ENCODE measurements at regions not wholly inside any gene's neighbourhood (a gene's known extent, or its start where the extent isn't known, plus 50 kb on each side); places are given as distances from the start of the nearest gene placed in this dataset.
A peak's percentile ranks its signal among the peaks of the same experiment; 100 is the strongest.

DNA sequence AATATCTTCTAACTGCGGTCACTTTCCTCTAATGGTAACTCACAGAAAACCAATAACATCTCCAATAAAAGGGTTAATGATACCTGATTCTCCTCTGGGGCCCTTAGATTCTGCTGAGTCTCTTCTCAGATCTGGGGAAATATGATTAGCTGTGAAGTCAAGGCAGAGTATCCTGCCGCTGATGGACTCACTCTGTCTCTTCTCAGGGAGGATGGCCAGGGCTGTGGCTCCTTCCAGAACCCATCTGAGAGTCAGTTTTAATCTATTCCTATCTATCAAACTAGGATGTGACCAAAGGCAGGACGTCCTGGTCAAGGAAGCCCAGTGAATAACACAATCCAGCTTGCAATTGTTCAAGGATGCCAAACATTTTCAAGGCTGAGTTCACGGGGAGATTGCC, 109.8 kb downstream of the SLC10A2 start:
- Mint-ChIP-seq H3K27me3 (peaks cover 46% of the 10 kb centered on the region), H3K36me3 (ENCODE audit: low read depth) (no peaks in the 10 kb centered on the region), H3K27ac (no peak overlapping the region), H3K4me1 (no peaks in the 10 kb centered on the region), H3K4me3 (no peak overlapping the region)
- no peaks in the 10 kb centered on the region for H3K9me3 ChIP-seq (ENCODE audit: control insufficient read depth, low read length, poor library complexity, severe bottlenecking)
- DNase-seq (no peak), ATAC-seq (no peak)

DNA sequence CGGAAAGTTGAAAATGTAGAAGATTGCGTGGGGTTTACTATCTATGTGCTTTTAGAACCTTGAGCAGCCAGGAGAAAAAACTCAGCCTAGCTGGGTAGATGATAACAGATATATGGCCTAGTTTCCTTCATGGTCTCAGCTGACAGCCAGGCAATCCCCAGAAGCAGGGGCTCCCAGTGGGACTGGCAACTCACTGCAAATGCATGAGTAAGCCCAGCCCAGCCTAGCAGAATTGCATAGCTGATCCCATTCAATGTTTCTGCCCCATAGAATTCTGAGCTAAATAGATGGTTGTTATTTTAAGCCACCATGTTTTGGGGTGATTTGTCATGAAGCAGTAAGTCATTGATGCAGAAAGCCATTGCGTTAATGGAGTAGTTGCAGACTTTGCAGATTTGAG, 108.5 kb downstream of the ERCC5 start:
- Mint-ChIP-seq H3K27me3 (peaks cover 34% of the 10 kb centered on the region), H3K36me3 (ENCODE audit: low read depth) (no peaks in the 10 kb centered on the region), H3K4me3 (no peak overlapping the region), H3K27ac (no peak overlapping the region), H3K4me1 (no peaks in the 10 kb centered on the region)
- ATAC-seq (no peak), DNase-seq (no peak)
- no peaks in the 10 kb centered on the region for H3K9me3 ChIP-seq (ENCODE audit: control insufficient read depth, low read length, poor library complexity, severe bottlenecking)

- no peak overlapping the region for H3K27ac Mint-ChIP-seq
- no peak overlapping the region for H3K4me3 Mint-ChIP-seq
- H3K4me1 Mint-ChIP-seq, result no peaks in the 10 kb centered on the region
- H3K27me3 Mint-ChIP-seq, result peaks cover 41% of the 10 kb centered on the region
- ATAC-seq (no peak), DNase-seq (no peak)
- no peaks in the 10 kb centered on the region for H3K9me3 ChIP-seq (ENCODE audit: control insufficient read depth, low read length, poor library complexity, severe bottlenecking)
- no peaks in the 10 kb centered on the region for H3K36me3 Mint-ChIP-seq (ENCODE audit: low read depth)
Observed at GRCh38 chr13:102951808-102952207, 106.0 kb downstream of the ERCC5 start.

DNA sequence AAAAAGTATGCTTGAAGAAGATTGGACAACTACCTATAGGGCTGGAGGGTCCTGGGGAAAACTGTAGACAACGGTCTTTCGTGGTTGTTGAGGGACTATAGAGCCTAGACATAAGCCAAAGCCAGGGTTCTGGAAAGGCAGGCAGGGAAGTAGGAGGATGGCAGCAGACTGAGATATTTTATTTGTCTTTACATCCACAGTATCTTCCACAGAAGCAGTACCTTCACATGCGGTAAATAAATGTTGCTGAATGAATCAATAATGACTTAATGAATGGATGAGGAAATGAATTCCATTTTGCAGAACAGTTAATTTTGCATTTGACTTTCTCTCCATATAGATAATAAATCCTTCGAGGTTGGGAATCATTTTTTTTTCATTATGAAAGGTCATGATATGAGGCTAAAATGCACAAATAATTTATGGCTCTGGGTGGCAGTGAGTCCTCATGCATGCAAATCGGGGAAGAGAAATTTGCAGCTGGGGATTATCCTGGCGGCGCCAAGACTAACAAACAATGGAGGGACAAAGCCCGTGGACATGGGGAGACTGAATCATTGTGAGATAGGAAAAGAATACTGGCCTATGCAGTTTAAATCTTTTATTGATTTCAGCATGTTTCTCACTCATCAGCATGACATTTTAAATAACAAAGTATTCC, 102.0 kb downstream of the ERCC5 start:
- no peaks in the 10 kb centered on the region for H3K9me3 ChIP-seq (ENCODE audit: control insufficient read depth, low read length, poor library complexity, severe bottlenecking)
- no peaks in the 10 kb centered on the region for H3K36me3 Mint-ChIP-seq (ENCODE audit: low read depth)
- H3K4me3 Mint-ChIP-seq, result no peak overlapping the region
- peaks cover 33% of the 10 kb centered on the region for H3K27me3 Mint-ChIP-seq
- H3K27ac Mint-ChIP-seq, result no peak overlapping the region
- ATAC-seq (no peak), DNase-seq (no peak)
- H3K4me1 Mint-ChIP-seq, result no peaks in the 10 kb centered on the region

GRCh38 chr13:102945886-102946285, 100.1 kb downstream of the ERCC5 start:
- Mint-ChIP-seq H3K36me3 (ENCODE audit: low read depth) (no peaks in the 10 kb centered on the region), H3K27ac (no peak overlapping the region), H3K4me1 (no peaks in the 10 kb centered on the region), H3K27me3 (peaks cover 19% of the 10 kb centered on the region), H3K4me3 (no peak overlapping the region)
- DNase-seq (no peak), ATAC-seq (no peak)
- H3K9me3 ChIP-seq (ENCODE audit: control insufficient read depth, low read length, poor library complexity, severe bottlenecking), result no peaks in the 10 kb centered on the region

DNA sequence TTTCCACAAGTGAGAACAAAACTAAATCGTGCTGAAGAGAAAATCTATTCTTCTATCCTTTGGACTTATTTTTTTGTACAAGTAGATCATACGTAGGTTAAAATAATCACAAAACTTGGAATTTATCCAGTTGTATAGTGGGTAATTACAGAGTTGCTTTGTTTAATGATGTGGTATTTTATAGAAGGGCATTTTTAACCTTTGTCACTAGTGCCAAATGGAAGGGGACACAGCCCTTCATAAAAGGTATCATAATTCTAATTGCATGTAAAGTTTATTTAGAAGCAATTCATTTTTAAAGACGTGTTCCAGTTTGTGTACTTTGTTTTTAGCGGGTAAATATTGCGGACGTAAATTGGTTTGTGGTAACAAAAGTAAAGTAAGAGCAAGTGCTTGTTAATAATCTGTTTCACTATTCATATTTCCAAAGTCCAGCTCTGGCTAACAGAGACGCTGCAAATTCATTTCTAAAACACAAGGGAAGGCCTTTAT, 99.5 kb downstream of the ERCC5 start:
- no peak overlapping the region for H3K4me3 Mint-ChIP-seq
- no peaks in the 10 kb centered on the region for H3K9me3 ChIP-seq (ENCODE audit: control insufficient read depth, low read length, poor library complexity, severe bottlenecking)
- H3K27me3 Mint-ChIP-seq, result peaks cover 15% of the 10 kb centered on the region
- no peaks in the 10 kb centered on the region for H3K36me3 Mint-ChIP-seq (ENCODE audit: low read depth)
- no peaks in the 10 kb centered on the region for H3K4me1 Mint-ChIP-seq
- no peak for ATAC-seq
- DNase-seq, result no peak
- no peak overlapping the region for H3K27ac Mint-ChIP-seq

GRCh38 chr13:102944821-102945220, 99.0 kb downstream of the ERCC5 start:
- H3K36me3 Mint-ChIP-seq (ENCODE audit: low read depth), result no peaks in the 10 kb centered on the region
- H3K9me3 ChIP-seq (ENCODE audit: control insufficient read depth, low read length, poor library complexity, severe bottlenecking), result no peaks in the 10 kb centered on the region
- no peak overlapping the region for H3K27ac Mint-ChIP-seq
- DNase-seq (no peak), ATAC-seq (no peak)
- H3K4me1 Mint-ChIP-seq, result no peaks in the 10 kb centered on the region
- no peak overlapping the region for H3K4me3 Mint-ChIP-seq
- peaks cover 15% of the 10 kb centered on the region for H3K27me3 Mint-ChIP-seq

- no peaks in the 10 kb centered on the region for H3K9me3 ChIP-seq (ENCODE audit: control insufficient read depth, low read length, poor library complexity, severe bottlenecking)
- H3K27me3 Mint-ChIP-seq, result peaks cover 12% of the 10 kb centered on the region
- no peak for ATAC-seq
- no peak overlapping the region for H3K27ac Mint-ChIP-seq
- DNase-seq, result no peak
- no peak overlapping the region for H3K4me3 Mint-ChIP-seq
- no peaks in the 10 kb centered on the region for H3K36me3 Mint-ChIP-seq (ENCODE audit: low read depth)
- H3K4me1 Mint-ChIP-seq, result peaks cover 2% of the 10 kb centered on the region
Observed at GRCh38 chr13:102940770-102941169, 94.9 kb downstream of the ERCC5 start.

DNA sequence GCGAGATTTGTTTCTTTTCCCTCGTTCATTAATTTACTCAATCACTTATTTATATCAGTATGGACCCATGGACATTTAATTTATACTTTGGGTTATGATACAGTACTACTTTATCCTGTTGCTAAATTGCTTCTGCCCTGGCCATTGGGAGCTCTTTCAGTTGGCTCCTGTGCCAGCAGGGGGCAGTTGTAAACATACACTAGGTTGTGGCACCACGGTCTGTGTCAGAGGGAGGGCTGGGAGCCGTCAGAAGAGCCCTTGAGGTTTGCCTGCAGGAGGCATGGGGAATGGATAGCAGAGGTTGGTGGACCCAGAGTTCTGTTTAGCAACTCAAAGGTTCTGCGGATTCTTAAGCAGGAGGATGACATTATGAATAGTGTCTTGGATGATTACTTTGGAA, 94.3 kb downstream of the ERCC5 start:
- ATAC-seq, result no peak

DNA sequence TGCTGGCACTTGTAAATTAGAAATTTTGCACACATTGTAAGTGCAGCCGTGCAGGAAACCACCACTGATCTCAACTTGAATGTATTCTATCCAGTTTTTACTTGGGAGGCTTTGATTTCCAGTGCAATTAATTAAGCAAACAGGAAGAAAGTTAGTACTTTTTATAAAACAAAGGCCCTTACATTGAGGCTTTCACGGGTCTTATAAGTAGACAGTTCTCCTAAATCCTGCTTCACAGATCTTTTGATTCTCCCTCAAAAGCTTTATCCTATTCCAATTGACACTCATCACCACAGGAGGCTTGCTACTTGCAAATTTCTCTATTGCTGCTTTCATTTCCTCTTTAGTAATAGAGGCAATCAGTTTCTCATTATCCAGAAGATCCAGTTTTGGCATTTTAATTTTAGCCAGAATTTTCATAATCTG, 90.1 kb downstream of the ERCC5 start:
- no peaks in the 10 kb centered on the region for H3K9me3 ChIP-seq (ENCODE audit: control insufficient read depth, low read length, poor library complexity, severe bottlenecking)
- Mint-ChIP-seq H3K4me3 (no peak overlapping the region), H3K4me1 (peaks cover 4% of the 10 kb centered on the region), H3K36me3 (ENCODE audit: low read depth) (no peaks in the 10 kb centered on the region), H3K27me3 (peaks cover 34% of the 10 kb centered on the region), H3K27ac (no peak overlapping the region)
- DNase-seq, result no peak
- ATAC-seq, result no peak

More for the DNA sequence above, 94.3 kb downstream of the ERCC5 start:
- H3K36me3 Mint-ChIP-seq (ENCODE audit: low read depth), result no peaks in the 10 kb centered on the region
- H3K27me3 Mint-ChIP-seq, result peaks cover 18% of the 10 kb centered on the region
- H3K4me3 Mint-ChIP-seq, result no peak overlapping the region
- H3K27ac Mint-ChIP-seq, result no peak overlapping the region
- no peak for DNase-seq
- H3K9me3 ChIP-seq (ENCODE audit: control insufficient read depth, low read length, poor library complexity, severe bottlenecking), result no peaks in the 10 kb centered on the region
- peaks cover 2% of the 10 kb centered on the region for H3K4me1 Mint-ChIP-seq

- Mint-ChIP-seq H3K4me1 (peaks cover 13% of the 10 kb centered on the region), H3K27ac (no peak overlapping the region), H3K27me3 (peaks cover 33% of the 10 kb centered on the region), H3K36me3 (ENCODE audit: low read depth) (no peaks in the 10 kb centered on the region), H3K4me3 (peak overlapping the region; percentile 1)
- no peaks in the 10 kb centered on the region for H3K9me3 ChIP-seq (ENCODE audit: control insufficient read depth, low read length, poor library complexity, severe bottlenecking)
- ATAC-seq (no peak), DNase-seq (no peak)
Observed at GRCh38 chr13:102933523-102933922, 87.7 kb downstream of the ERCC5 start.

- Mint-ChIP-seq H3K4me1 (peaks cover 13% of the 10 kb centered on the region), H3K4me3 (no peak overlapping the region), H3K36me3 (ENCODE audit: low read depth) (no peaks in the 10 kb centered on the region), H3K27me3 (peaks cover 30% of the 10 kb centered on the region), H3K27ac (no peak overlapping the region)
- no peak for ATAC-seq
- no peaks in the 10 kb centered on the region for H3K9me3 ChIP-seq (ENCODE audit: control insufficient read depth, low read length, poor library complexity, severe bottlenecking)
- no peak for DNase-seq
Observed at GRCh38 chr13:102933122-102933521, 87.3 kb downstream of the ERCC5 start.

DNA sequence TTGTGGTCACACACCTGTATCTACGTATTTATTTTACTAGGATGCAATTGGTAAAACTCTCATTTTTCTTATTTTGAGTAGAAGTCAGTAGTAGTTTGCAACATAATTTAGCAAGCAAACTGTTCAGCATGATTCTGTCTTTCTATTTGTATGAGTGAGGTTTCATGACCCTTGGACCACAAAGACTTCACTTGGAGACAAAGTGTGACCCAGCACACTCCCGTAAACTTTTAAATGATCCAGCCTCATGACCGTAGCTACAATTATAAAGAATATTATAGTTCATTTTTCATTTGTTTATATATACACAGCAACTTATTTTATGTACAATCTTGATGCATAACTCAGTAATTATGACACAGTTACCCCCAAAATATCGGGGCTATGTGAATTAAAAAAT, 86.5 kb downstream of the ERCC5 start:
- no peaks in the 10 kb centered on the region for H3K9me3 ChIP-seq (ENCODE audit: control insufficient read depth, low read length, poor library complexity, severe bottlenecking)
- Mint-ChIP-seq H3K4me1 (peaks cover 13% of the 10 kb centered on the region), H3K27ac (no peak overlapping the region), H3K4me3 (no peak overlapping the region), H3K36me3 (ENCODE audit: low read depth) (peaks cover 4% of the 10 kb centered on the region), H3K27me3 (peaks cover 32% of the 10 kb centered on the region)
- no peak for DNase-seq
- no peak for ATAC-seq

DNA sequence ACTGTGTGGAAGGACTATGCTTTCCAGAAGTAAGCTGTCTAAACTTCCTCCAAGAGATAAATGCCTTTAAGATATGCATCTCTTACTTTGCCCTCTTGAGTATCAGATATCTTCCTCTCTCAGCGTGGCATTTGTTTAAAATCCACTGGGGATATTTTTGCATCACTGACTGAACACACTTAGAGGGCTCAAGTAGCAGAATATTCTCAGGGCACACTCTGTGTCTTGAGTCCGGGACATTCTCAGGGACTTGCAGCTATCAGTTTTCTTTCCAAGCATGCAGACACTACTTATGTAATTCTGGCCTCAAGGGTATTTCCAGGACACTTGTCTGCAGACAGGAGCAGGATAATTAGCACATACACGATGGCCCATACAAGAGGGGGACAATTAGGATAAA, 84.7 kb downstream of the ERCC5 start:
- no peak overlapping the region for H3K27ac Mint-ChIP-seq
- peaks cover 4% of the 10 kb centered on the region for H3K36me3 Mint-ChIP-seq (ENCODE audit: low read depth)
- peaks cover 31% of the 10 kb centered on the region for H3K27me3 Mint-ChIP-seq
- peaks cover 11% of the 10 kb centered on the region for H3K4me1 Mint-ChIP-seq
- H3K9me3 ChIP-seq (ENCODE audit: control insufficient read depth, low read length, poor library complexity, severe bottlenecking), result no peaks in the 10 kb centered on the region
- peak overlapping the region; percentile 3 for H3K4me3 Mint-ChIP-seq
- no peak for DNase-seq
- ATAC-seq, result no peak
